Astrocyte (in vitro differentiated cells and primary cell): ENCODE measurements at regions not wholly inside any gene's neighbourhood (a gene's known extent, or its start where the extent isn't known, plus 50 kb on each side); places are given as distances from the start of the nearest gene placed in this dataset.

ENCODE experiments used
- DNase-seq: peaks from one replicate; pipeline ENCODE4 v3.0.0-alpha.2; 2010; ENCODE audit warnings: low read depth
- FAIRE-seq: peaks from 2 replicates; lab custom pipeline; 2011; peaks lifted over from hg19 to GRCh38; lab: Jason Lieb, UNC
- H2AFZ ChIP-seq: 2 replicates; pipeline ENCODE4 v1.6.0; 2012; ENCODE audit warnings: low read depth, low read length, inconsistent platforms
- H3K27ac ChIP-seq: 2 replicates; pipeline ENCODE4 v1.5.1; 2011; ENCODE audit warnings: low read depth, low read length, inconsistent platforms
- H3K27me3 ChIP-seq: 2 replicates; pipeline ENCODE4 v1.6.0; 2011; ENCODE audit warnings: low read length, inconsistent platforms; ENCODE audit not compliant: insufficient read depth
- H3K36me3 ChIP-seq: 2 replicates; pipeline ENCODE4 v1.5.1; 2011; ENCODE audit warnings: low read length, inconsistent platforms; ENCODE audit not compliant: insufficient read depth
- H3K4me1 ChIP-seq: 2 replicates; pipeline ENCODE4 v1.5.1; 2011; ENCODE audit warnings: low read length, inconsistent platforms; ENCODE audit not compliant: insufficient read depth
- H3K4me2 ChIP-seq: 2 replicates; pipeline ENCODE4 v1.6.0; 2012; ENCODE audit warnings: low read length, inconsistent platforms
- H3K4me3 ChIP-seq: 2 replicates; pipeline ENCODE4 v1.5.1; 2011; ENCODE audit warnings: low read depth, mild to moderate bottlenecking, low read length, inconsistent platforms; ENCODE audit not compliant: insufficient read depth
- H3K79me2 ChIP-seq: 2 replicates; pipeline ENCODE4 v1.6.0; 2012; ENCODE audit warnings: mild to moderate bottlenecking, low read length, inconsistent platforms; ENCODE audit not compliant: insufficient read depth
- H3K9ac ChIP-seq: 2 replicates; pipeline ENCODE4 v1.6.0; 2012; ENCODE audit warnings: mild to moderate bottlenecking, low read length, inconsistent platforms
- H3K9me3 ChIP-seq: 2 replicates; pipeline ENCODE4 v1.5.1; 2012; ENCODE audit warnings: low read depth, mild to moderate bottlenecking, low read length, inconsistent platforms; ENCODE audit not compliant: insufficient read depth
- H4K20me1 ChIP-seq: 2 replicates; pipeline ENCODE4 v1.6.0; 2012; ENCODE audit warnings: low read length, inconsistent platforms; ENCODE audit not compliant: insufficient read depth
- H3K27ac Mint-ChIP-seq: one replicate; pipeline ENCODE4 v1.8.0; 2021; ENCODE audit warnings: mild to moderate bottlenecking, mixed read lengths; ENCODE audit not compliant: unreplicated experiment
- H3K27me3 Mint-ChIP-seq: one replicate; pipeline ENCODE4 v1.8.0; 2021; ENCODE audit warnings: low read depth, mixed read lengths; ENCODE audit not compliant: unreplicated experiment
- H3K36me3 Mint-ChIP-seq: one replicate; pipeline ENCODE4 v1.8.0; 2021; ENCODE audit warnings: low read depth, mixed read lengths; ENCODE audit not compliant: unreplicated experiment
- H3K4me1 Mint-ChIP-seq: one replicate; pipeline ENCODE4 v1.8.0; 2021; ENCODE audit warnings: low read depth, mixed read lengths; ENCODE audit not compliant: unreplicated experiment
- H3K4me3 Mint-ChIP-seq: one replicate; pipeline ENCODE4 v1.8.0; 2021; ENCODE audit warnings: mild to moderate bottlenecking, moderate library complexity, mixed read lengths; ENCODE audit not compliant: unreplicated experiment
- H3K9me3 Mint-ChIP-seq: one replicate; pipeline ENCODE4 v1.8.0; 2021; ENCODE audit warnings: mild to moderate bottlenecking, mixed read lengths; ENCODE audit not compliant: unreplicated experiment
- CTCF ChIP-seq: IDR thresholded peaks from 2 replicates; pipeline ENCODE4 v1.5.1; 2011; ENCODE audit warnings: low read depth, mild to moderate bottlenecking, inconsistent platforms, low read length, moderate library complexity; ENCODE audit not compliant: insufficient read depth
- EZH2 ChIP-seq: IDR thresholded peaks from 2 replicates; pipeline ENCODE4 v1.6.1; 2012; ENCODE audit warnings: mild to moderate bottlenecking, low read length, inconsistent platforms; ENCODE audit not compliant: insufficient read depth

- TF ChIP-seq EZH2: no peak
- TF ChIP-seq CTCF: no peak
- no peaks in the 10 kb centered on the region for H3K9me3 Mint-ChIP-seq
- no peak overlapping the region for H3K27ac ChIP-seq
- FAIRE-seq (peak; percentile 23), DNase-seq (no peak)
- H3K9ac ChIP-seq: no peak overlapping the region
- no peaks in the 10 kb centered on the region for H3K9me3 ChIP-seq
- H4K20me1 ChIP-seq: no peaks in the 10 kb centered on the region
- H3K4me1 Mint-ChIP-seq: peaks cover 4% of the 10 kb centered on the region
- H3K27me3 ChIP-seq: no peaks in the 10 kb centered on the region
- no peak overlapping the region for H3K4me3 ChIP-seq
- no peak overlapping the region for H3K4me2 ChIP-seq
- peaks cover 5% of the 10 kb centered on the region for H3K4me1 ChIP-seq
- H3K79me2 ChIP-seq: no peaks in the 10 kb centered on the region
- no peak overlapping the region for H3K4me3 Mint-ChIP-seq
- H2AFZ ChIP-seq: no peak overlapping the region
- H3K27me3 Mint-ChIP-seq: no peaks in the 10 kb centered on the region
- no peaks in the 10 kb centered on the region for H3K36me3 Mint-ChIP-seq
- H3K27ac Mint-ChIP-seq: no peak overlapping the region
- no peaks in the 10 kb centered on the region for H3K36me3 ChIP-seq
Observed at GRCh38 chrX:138929926-138930582, 218.5 kb upstream of the FGF13 start.

- DNase-seq (no peak), FAIRE-seq (peak; percentile 74)
- peaks cover 8% of the 10 kb centered on the region for H3K4me1 ChIP-seq
- no peaks in the 10 kb centered on the region for H3K9me3 ChIP-seq
- TF ChIP-seq CTCF (no peak), EZH2 (no peak)
- H3K79me2 ChIP-seq: no peaks in the 10 kb centered on the region
- no peak overlapping the region for H3K4me3 Mint-ChIP-seq
- H3K9ac ChIP-seq: no peak overlapping the region
- H4K20me1 ChIP-seq: no peaks in the 10 kb centered on the region
- no peaks in the 10 kb centered on the region for H3K36me3 Mint-ChIP-seq
- H3K27ac Mint-ChIP-seq: no peak overlapping the region
- H3K4me3 ChIP-seq: no peak overlapping the region
- no peaks in the 10 kb centered on the region for H3K9me3 Mint-ChIP-seq
- H3K27me3 ChIP-seq: no peaks in the 10 kb centered on the region
- no peak overlapping the region for H2AFZ ChIP-seq
- H3K27me3 Mint-ChIP-seq: no peaks in the 10 kb centered on the region
- H3K36me3 ChIP-seq: no peaks in the 10 kb centered on the region
- no peak overlapping the region for H3K27ac ChIP-seq
- peaks cover 5% of the 10 kb centered on the region for H3K4me1 Mint-ChIP-seq
- H3K4me2 ChIP-seq: no peak overlapping the region
Observed at GRCh38 chrX:138928737-138929459, 217.4 kb upstream of the FGF13 start.

GRCh38 chrX:138925330-138925729 is 213.8 kb upstream of the FGF13 start:
- Mint-ChIP-seq H3K9me3 (no peaks in the 10 kb centered on the region), H3K4me3 (no peak overlapping the region), H3K27me3 (no peaks in the 10 kb centered on the region), H3K4me1 (peaks cover 5% of the 10 kb centered on the region), H3K27ac (peak overlapping the region; percentile 77), H3K36me3 (no peaks in the 10 kb centered on the region)
- Histone ChIP-seq H3K9me3 (no peaks in the 10 kb centered on the region), H3K27me3 (no peaks in the 10 kb centered on the region), H3K36me3 (no peaks in the 10 kb centered on the region), H4K20me1 (no peaks in the 10 kb centered on the region), H2AFZ (no peak overlapping the region), H3K27ac (peak overlapping the region; percentile 18), H3K4me3 (no peak overlapping the region), H3K9ac (no peak overlapping the region), H3K79me2 (no peaks in the 10 kb centered on the region), H3K4me1 (peaks cover 8% of the 10 kb centered on the region), H3K4me2 (peak overlapping the region; percentile 68)
- DNase-seq (peak; percentile 94), FAIRE-seq (no peak)
- TF ChIP-seq CTCF: no peak
- TF ChIP-seq EZH2: no peak
